ENCODE measurements at regions not wholly inside any gene's neighbourhood (a gene's known extent, or its start where the extent isn't known, plus 50 kb on each side); places are given as distances from the start of the nearest gene placed in this dataset.
A peak's percentile ranks its signal among the peaks of the same experiment; 100 is the strongest.
"Not testable (repeated sequence)": the region's sequence is repeated elsewhere in the genome, so short reads cannot be mapped to it uniquely, and the experiment has no call there.

- Histone ChIP-seq H3K27me3 (replicated peaks; ENCODE audit: insufficient read depth) (no peaks in the 10 kb centered on the region), H3K4me1 (replicated peaks) (no peaks in the 10 kb centered on the region), H3K36me3 (no peaks in the 10 kb centered on the region), H3K27ac (no peak overlapping the region), H3K9me3 (no peaks in the 10 kb centered on the region), H3K4me3 (no peak overlapping the region)
- intact Hi-C loops (cut with DNase I): no loop called here
- 39% methylated on average over 6 of the region's 6 CpGs for WGBS
- peak; percentile 7 for DNase-seq (ENCODE audit: low spot score)
- TF ChIP-seq POLR2A (IDR thresholded peaks at IDR 0.05) (no peak), POLR2AphosphoS5 (IDR thresholded peaks at IDR 0.05) (no peak), CTCF (IDR thresholded peaks at IDR 0.05) (no peak)
These were observed 62.6 kb upstream of the RESF1 start for GRCh38 chr12:31896514-31897039.

GRCh38 chr12:31895449-31896150, 63.6 kb upstream of the RESF1 start:
- 96% methylated on average over 8 of the region's 8 CpGs for WGBS
- Histone ChIP-seq H3K27ac (no peak overlapping the region), H3K9me3 (no peaks in the 10 kb centered on the region), H3K36me3 (no peaks in the 10 kb centered on the region), H3K4me3 (no peak overlapping the region), H3K27me3 (replicated peaks; ENCODE audit: insufficient read depth) (no peaks in the 10 kb centered on the region), H3K4me1 (replicated peaks) (no peaks in the 10 kb centered on the region)
- DNase-seq (ENCODE audit: low spot score): no peak
- intact Hi-C loops (cut with DNase I): no loop called here
- TF ChIP-seq CTCF (IDR thresholded peaks at IDR 0.05) (no peak), POLR2A (IDR thresholded peaks at IDR 0.05) (no peak), POLR2AphosphoS5 (IDR thresholded peaks at IDR 0.05) (no peak)

- Histone ChIP-seq H3K36me3 (no peaks in the 10 kb centered on the region), H3K4me3 (no peak overlapping the region), H3K27ac (no peak overlapping the region), H3K9me3 (no peaks in the 10 kb centered on the region), H3K27me3 (replicated peaks; ENCODE audit: insufficient read depth) (no peaks in the 10 kb centered on the region), H3K4me1 (replicated peaks) (no peaks in the 10 kb centered on the region)
- no peak for DNase-seq (ENCODE audit: low spot score)
- WGBS: 83% methylated on average over 8 of the region's 8 CpGs
- intact Hi-C loops (cut with DNase I): no loop called here
- TF ChIP-seq POLR2AphosphoS5 (IDR thresholded peaks at IDR 0.05) (no peak), CTCF (IDR thresholded peaks at IDR 0.05) (no peak), POLR2A (IDR thresholded peaks at IDR 0.05) (no peak)
These were observed 68.6 kb upstream of the RESF1 start for GRCh38 chr12:31890295-31891285.

- H3K9me3 ChIP-seq: no peaks in the 10 kb centered on the region
- no peak overlapping the region for H3K27ac ChIP-seq
- no peaks in the 10 kb centered on the region for H3K4me1 ChIP-seq (replicated peaks)
- intact Hi-C loops (cut with DNase I): no loop called here
- TF ChIP-seq POLR2AphosphoS5 (IDR thresholded peaks at IDR 0.05): no peak
- no peak for TF ChIP-seq POLR2A (IDR thresholded peaks at IDR 0.05)
- TF ChIP-seq CTCF (IDR thresholded peaks at IDR 0.05): no peak
- 76% methylated on average over 2 of the region's 2 CpGs for WGBS
- H3K27me3 ChIP-seq (replicated peaks; ENCODE audit: insufficient read depth): no peaks in the 10 kb centered on the region
- no peak for DNase-seq (ENCODE audit: low spot score)
- H3K4me3 ChIP-seq: no peak overlapping the region
- no peaks in the 10 kb centered on the region for H3K36me3 ChIP-seq
These were observed 72.0 kb upstream of the RESF1 start for GRCh38 chr12:31887109-31887811.

- H3K27ac ChIP-seq; H3K4me1 ChIP-seq (replicated peaks); H3K9me3 ChIP-seq; DNase-seq (ENCODE audit: low spot score); H3K4me3 ChIP-seq; H3K36me3 ChIP-seq; intact Hi-C loops (cut with DNase I); H3K27me3 ChIP-seq (replicated peaks; ENCODE audit: insufficient read depth): not testable (repeated sequence)
- WGBS: 97% methylated on average over 6 of the region's 6 CpGs
These were observed 76.5 kb upstream of the RESF1 start for GRCh38 chr12:31882682-31883081.

Measured in prostate gland (tissue), 2 donors.